Activated T-cell treated with anti-CD3 and anti-CD28 coated beads for 4 hours (primary cell): ENCODE measurements at regions not wholly inside any gene's neighbourhood (a gene's known extent, or its start where the extent isn't known, plus 50 kb on each side); places are given as distances from the start of the nearest gene placed in this dataset.
"Not testable (repeated sequence)": the region's sequence is repeated elsewhere in the genome, so short reads cannot be mapped to it uniquely, and the experiment has no call there.

Source experiments
- DNase-seq: peaks from one replicate; pipeline ENCODE4 v3.0.0-alpha.2; 2020

GRCh38 chr9:38181232-38181631, 112.2 kb upstream of the SHB start:
- DNase-seq = no peak

DNA sequence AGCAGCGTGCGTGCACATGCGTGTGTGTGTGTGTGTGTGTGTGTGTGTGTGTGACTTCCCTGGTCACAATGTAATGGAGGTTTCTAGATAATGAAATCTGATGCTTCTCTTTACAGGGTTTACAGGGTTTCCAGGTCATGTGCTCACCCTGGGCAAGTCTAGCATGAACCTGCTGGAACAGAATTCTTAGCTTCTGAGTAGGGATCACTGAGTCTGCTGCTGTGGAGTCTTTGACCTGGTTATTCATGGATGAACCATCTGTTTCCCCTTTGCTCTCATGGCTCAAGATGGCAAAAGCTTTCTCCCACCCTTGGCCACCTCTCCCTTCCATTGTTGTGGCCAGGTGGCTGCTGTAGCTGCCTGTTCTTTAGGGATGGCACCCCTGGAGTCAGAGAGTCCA, 111.6 kb upstream of the SHB start:
- no peak for DNase-seq

GRCh38 chr9:38179965-38180364, 110.9 kb upstream of the SHB start:
- no peak for DNase-seq

GRCh38 chr9:38178237-38178636, 109.2 kb upstream of the SHB start:
- no peak for DNase-seq

DNA sequence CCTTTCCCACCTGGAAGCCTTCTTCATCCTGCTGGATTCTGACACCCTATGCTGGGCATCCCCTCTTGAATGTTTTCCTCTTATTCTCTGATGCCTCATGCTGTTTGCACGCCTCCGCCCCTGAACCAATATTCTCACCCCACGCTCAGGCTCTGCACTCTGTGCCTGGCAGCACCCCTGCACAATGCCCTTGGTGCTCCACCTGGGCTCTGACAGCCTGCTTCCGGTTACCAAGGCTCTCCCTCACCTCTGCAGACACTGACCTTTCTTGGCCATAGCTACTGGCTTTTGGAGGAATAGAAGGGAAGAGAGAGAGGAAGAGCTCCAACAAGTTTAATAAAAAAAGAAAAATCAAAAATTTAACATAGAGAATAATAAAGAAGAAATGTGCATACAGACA, 108.7 kb upstream of the SHB start:
- no peak for DNase-seq

DNA sequence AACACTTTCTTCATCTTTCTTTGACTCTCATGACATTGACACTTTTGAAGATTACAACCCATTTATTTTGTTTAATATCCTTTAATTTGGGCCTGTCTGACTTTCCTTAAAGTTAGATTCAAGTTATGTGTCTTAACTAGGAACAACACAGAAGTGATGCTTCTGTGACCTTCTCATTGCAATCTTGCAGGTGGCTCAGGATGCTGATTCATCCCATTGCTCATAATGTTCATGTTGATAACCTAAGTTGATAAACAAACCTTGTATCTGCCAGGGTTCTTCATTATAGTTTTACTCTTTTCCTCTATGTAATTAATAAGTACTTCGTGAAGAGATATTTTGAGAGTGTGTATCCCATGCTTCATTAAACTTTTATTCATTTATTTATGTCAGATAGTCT, 107.2 kb upstream of the SHB start:
- no peak for DNase-seq

- no peak for DNase-seq
These were observed 106.4 kb upstream of the SHB start for GRCh38 chr9:38175423-38175822.

GRCh38 chr9:38172586-38172985, 103.6 kb upstream of the SHB start:
- no peak for DNase-seq

- no peak for DNase-seq
These were observed 102.9 kb upstream of the SHB start for GRCh38 chr9:38171926-38172325.

- DNase-seq = no peak
These were observed 102.5 kb upstream of the SHB start for GRCh38 chr9:38171538-38171884.

DNA sequence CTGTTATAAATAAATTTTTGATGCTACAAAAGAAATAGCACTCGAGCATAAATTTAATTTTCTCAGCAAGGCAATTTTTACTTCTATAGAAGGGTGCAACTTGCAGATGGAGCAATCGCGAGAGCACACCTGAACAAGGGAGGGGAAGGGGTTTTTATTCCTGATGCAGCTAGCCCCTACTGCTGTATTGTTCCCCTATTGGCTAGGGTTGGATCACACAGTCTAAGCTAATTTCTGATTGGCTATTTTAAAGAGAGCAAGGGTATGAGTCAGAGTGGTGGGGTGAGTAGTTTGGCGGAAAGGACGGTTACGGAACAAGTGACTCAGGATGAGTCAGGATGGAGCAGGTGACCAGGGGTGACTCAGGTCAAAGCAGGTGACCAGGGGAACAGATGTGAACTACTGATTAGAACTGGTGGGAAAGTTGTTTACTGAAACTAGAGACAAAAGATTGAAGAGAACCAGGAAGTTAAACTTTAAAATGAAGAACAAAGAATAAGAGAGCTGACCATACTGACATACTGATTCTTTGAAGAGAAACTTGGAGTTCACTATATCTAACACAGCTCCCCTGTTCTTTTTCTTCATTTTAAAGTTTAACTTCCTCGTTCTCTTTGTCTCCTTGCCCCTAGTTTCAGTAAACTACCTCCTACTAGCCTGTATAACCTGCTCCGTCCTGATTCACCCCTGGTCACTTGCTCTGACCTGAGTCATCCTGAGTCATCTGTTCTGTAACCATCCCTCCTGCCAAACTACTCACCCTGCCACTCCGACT, 101.9 kb upstream of the SHB start:
- DNase-seq = not testable (repeated sequence)

- DNase-seq = not testable (repeated sequence)
These were observed 101.1 kb upstream of the SHB start for GRCh38 chr9:38170155-38170554.

- no peak for DNase-seq
These were observed 97.5 kb upstream of the SHB start for GRCh38 chr9:38166501-38166900.

GRCh38 chr9:38164659-38165221, 95.7 kb upstream of the SHB start:
- DNase-seq = no peak

DNA sequence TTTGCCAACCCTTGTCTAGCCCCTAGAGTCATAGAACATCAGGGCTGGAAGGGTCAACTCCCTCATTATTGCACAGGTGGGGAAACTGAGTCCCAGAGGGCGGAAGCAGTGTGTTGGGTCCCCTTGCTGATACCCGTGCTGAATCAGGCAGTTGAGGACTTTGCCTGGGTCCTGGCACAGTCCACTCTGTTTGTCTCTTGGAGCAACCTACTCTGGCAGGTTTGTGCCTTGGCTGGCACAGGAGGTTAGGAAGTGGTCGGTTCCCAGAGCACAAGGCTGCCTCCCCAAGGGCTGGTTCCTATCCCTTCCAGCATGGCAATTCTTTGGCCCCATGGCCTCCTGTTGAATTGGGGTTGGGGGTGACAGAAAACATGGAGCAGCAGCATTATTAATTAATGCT, 94.5 kb upstream of the SHB start:
- no peak for DNase-seq

GRCh38 chr9:38162332-38163211, 93.5 kb upstream of the SHB start:
- DNase-seq = no peak

GRCh38 chr9:38160613-38161215, 91.7 kb upstream of the SHB start:
- DNase-seq = peak; percentile 47

DNA sequence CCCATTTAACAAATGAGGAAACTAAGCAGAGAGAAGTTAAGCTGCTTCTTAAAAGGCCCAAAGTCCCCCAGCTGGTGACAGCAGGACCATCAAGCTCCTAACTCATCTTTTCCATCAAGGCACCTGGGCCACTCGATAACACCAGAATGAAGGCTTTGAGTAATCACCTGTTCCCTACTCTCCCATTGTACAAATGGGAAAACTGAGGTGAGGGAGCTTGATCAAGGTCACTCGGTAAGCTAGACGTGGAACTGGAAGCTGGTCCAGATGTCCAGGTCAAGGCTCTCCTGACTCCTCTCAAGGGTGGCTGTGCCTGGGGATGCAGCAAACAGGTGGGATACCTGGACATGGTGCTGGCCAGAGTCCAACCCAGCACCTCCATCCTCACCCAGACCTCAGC, 90.6 kb upstream of the SHB start:
- no peak for DNase-seq

GRCh38 chr9:38158628-38159027, 89.6 kb upstream of the SHB start:
- no peak for DNase-seq

- no peak for DNase-seq
These were observed 88.7 kb upstream of the SHB start for GRCh38 chr9:38157711-38158110.

DNA sequence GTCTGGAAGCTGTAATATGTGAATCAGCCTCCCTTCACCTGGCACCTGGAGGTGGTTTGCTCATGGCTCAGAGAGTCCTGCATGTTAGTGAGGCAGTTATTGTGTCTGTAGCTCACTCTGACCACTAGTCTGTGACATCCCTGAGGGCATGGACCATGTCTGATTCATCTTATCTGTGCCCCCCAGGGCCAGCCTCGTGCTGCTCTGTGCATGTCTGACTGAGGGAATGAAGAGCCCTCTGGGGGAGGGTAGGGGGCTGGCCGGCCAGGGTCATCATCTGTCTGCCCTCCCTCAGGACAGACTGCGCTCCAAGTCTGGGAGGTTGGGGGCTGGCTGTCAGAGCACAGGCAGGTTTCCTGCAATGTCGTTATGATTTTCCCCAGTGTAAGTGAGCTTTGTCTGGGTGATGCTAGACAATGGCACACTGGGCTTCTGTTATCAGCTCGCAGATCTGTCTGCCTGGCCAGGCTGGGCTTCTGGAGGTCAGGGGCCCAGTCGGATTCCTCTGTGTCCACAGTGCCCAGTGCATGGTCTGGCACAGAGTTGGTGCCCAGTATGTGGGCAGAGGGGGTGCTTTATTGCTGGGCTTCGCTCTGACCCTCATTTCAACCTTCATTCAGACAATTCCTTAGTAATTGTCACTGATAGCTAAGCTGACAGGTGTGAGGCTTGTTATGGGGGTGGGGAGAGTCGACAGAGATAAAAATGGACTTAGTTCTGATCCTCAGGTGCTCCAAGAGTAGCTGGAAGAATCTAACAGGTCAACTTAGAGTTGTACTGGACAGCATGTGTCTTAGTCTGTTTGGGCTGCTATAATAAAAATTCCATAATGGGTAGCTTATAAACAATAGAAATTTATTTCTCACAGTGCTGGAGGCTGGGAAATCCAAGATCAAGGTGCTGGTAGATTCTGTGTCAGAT, 85.7 kb upstream of the SHB start:
- DNase-seq = no peak

DNA sequence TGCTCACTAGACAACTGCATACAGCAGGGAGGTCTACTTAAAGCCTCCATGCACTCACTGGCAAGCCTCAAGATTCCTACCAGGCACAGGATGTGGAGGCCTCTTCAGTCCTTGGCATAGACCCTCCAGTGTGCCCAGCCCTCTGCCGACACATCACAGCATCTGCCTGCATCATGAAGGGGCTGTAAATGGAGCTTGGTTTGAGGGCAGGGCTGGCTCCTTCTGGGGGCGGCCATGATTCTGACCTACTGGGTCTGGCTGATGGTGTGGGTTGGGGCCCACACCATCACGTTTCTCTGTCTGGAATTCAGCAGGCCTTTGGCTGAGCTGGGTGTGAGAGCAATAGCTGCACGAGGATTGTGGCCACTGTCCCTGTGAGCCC, 84.9 kb upstream of the SHB start:
- no peak for DNase-seq
